CD4-positive, alpha-beta T cell (primary cell): ENCODE measurements at regions not wholly inside any gene's neighbourhood (a gene's known extent, or its start where the extent isn't known, plus 50 kb on each side); places are given as distances from the start of the nearest gene placed in this dataset.

Source experiments
- ATAC-seq: fragments of 200-7000 bp; cut with Tn5 transposase; one replicate; pipeline ENCODE4 v1.10.0; 2022; ENCODE audit warnings: mild to moderate bottlenecking; ENCODE audit not compliant: poor library complexity
- CTCF ChIA-PET: fragments of 350-600 bp; sonication (Branson Sonifier 250); formaldehyde crosslinking; loops from one replicate; lab custom pipeline; 2021; ENCODE audit warnings: antibody characterized with exemption, inconsistent platforms; lab: Charles Lee
- POLR2A ChIA-PET: fragments of 350-600 bp; sonication (Branson Sonifier 250); formaldehyde crosslinking; loops from one replicate; lab custom pipeline; 2021; ENCODE audit warnings: antibody characterized with exemption, inconsistent platforms; lab: Charles Lee
- DNase-seq, 14 experiments: peaks; one replicate each; pipeline ENCODE4 v3.0.0-alpha.2; 2013 to 2020; ENCODE audit warnings: mixed read lengths in 2 of 14
- H3K27ac ChIP-seq, 2 donors: one replicate each; pipeline versions ENCODE4 v1.5.1 to v1.7.0; 2013; ENCODE audit warnings: low read length in 2 of 2, low read depth in 1 of 2, mild to moderate bottlenecking in 1 of 2
- H3K27me3 ChIP-seq, 2 experiments: 1 replicate in 1 of 2; 2 replicates in 1 of 2; pipeline versions ENCODE4 v1.6.1 to v1.7.0; 2013; ENCODE audit warnings: low read length in 2 of 2, control low read depth in 1 of 2, mild to moderate bottlenecking in 1 of 2, moderate library complexity in 1 of 2; ENCODE audit not compliant: insufficient read depth in 2 of 2, control insufficient read depth in 1 of 2
- H3K36me3 ChIP-seq: one replicate; pipeline ENCODE4 v1.6.1; 2013; ENCODE audit warnings: low read length, control low read depth; ENCODE audit not compliant: insufficient read depth
- H3K4me1 ChIP-seq: one replicate; pipeline ENCODE4 v1.6.1; 2013; ENCODE audit warnings: low read length, control low read depth; ENCODE audit not compliant: insufficient read depth
- H3K4me3 ChIP-seq: one replicate; pipeline ENCODE4 v1.5.1; 2013; ENCODE audit warnings: mild to moderate bottlenecking, low read length, moderate library complexity
- H3K9me3 ChIP-seq, 2 experiments: 1 replicate in 1 of 2; 2 replicates in 1 of 2; pipeline versions ENCODE4 v1.6.1 to v1.7.0; 2013; ENCODE audit warnings: low read length in 2 of 2, mild to moderate bottlenecking in 2 of 2, control low read depth in 1 of 2, moderate library complexity in 1 of 2; ENCODE audit not compliant: control insufficient read depth in 1 of 2, insufficient read depth in 1 of 2
- H3K27ac Mint-ChIP-seq: one replicate; pipeline ENCODE4 v1.8.0; 2020; ENCODE audit warnings: mixed read lengths
- H3K27me3 Mint-ChIP-seq: one replicate; pipeline ENCODE4 v1.8.0; 2021; ENCODE audit warnings: mixed read lengths
- H3K36me3 Mint-ChIP-seq: one replicate; pipeline ENCODE4 v1.8.0; 2021; ENCODE audit warnings: low read depth, mixed read lengths
- H3K4me1 Mint-ChIP-seq: one replicate; pipeline ENCODE4 v1.8.0; 2021; ENCODE audit warnings: low read depth, mixed read lengths
- H3K4me3 Mint-ChIP-seq: one replicate; pipeline ENCODE4 v1.8.0; 2020; ENCODE audit warnings: mild to moderate bottlenecking, mixed read lengths
- H3K9me3 Mint-ChIP-seq: one replicate; pipeline ENCODE4 v1.8.0; 2020; ENCODE audit warnings: mixed read lengths
- intact Hi-C, 2 experiments: fragments of 100-400 bp; cut with DNase I in 1 of 2; cut with micrococcal nuclease in 1 of 2; formaldehyde crosslinking; loops; one replicate each; pipeline versions ENCODE4 v1.15.1 to v1.9.0; 2023 to 2025; cut with DNase I, micrococcal nuclease
- TF ChIP-seq, protein P1 (sequence below): fragments of 200-600 bp; IDR thresholded peaks from one replicate; pipeline ENCODE4 v1.8.0; 2022; ENCODE audit warnings: antibody characterized with exemption, mild to moderate bottlenecking

DNA sequence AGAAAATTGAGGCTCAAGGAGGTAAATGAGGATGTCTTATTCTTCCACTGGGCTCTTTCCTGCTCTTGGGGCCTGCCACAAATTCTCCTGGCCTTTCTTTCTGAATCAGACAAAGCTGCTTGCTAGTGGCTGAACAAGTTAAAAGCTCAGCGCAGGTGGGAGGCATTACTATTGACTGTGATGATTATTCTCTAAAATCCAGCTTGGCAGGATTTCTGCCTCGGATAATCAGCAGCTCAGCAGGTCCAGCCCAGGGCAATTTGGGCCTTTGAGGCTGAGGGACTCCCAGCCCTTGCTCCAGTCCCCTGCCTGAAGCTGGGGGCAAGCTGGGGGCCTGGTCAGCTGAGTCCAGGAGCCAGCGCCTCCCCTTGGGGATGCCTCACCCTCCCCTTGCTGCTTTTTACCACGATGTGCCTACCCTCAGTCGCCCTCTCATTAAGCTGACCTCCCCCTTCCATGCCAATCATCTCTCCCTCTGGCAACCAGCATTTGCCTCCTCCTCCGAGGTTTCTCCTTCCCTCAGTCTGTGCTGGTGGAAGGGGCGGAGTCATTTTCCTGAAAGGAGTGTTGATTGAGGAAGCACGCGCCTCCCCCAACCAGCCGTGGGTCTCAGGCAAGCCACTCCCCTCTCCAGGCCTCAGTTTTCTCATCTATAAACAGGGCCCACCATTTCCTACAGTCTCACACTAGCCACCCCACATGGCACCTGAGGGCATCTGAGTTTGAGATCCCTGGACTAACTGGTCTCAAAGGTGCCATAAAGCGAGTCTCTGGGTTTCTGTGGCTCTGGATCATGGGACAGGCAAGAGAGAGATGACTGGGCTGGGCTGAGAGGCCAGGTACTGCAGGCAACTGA, 60.6 kb upstream of the PRDM11 start:
- DNase-seq = no peak
- POLR2A ChIA-PET = no interaction called here
- Histone ChIP-seq H3K27me3 (no peaks in the 10 kb centered on the region), H3K27ac (no peak overlapping the region), H3K36me3 (no peaks in the 10 kb centered on the region), H3K4me3 (no peak overlapping the region), H3K9me3 (no peaks in the 10 kb centered on the region), H3K4me1 (peaks cover 32% of the 10 kb centered on the region)
- H3K36me3 Mint-ChIP-seq = no peaks in the 10 kb centered on the region
- TF ChIP-seq, protein P1, sequence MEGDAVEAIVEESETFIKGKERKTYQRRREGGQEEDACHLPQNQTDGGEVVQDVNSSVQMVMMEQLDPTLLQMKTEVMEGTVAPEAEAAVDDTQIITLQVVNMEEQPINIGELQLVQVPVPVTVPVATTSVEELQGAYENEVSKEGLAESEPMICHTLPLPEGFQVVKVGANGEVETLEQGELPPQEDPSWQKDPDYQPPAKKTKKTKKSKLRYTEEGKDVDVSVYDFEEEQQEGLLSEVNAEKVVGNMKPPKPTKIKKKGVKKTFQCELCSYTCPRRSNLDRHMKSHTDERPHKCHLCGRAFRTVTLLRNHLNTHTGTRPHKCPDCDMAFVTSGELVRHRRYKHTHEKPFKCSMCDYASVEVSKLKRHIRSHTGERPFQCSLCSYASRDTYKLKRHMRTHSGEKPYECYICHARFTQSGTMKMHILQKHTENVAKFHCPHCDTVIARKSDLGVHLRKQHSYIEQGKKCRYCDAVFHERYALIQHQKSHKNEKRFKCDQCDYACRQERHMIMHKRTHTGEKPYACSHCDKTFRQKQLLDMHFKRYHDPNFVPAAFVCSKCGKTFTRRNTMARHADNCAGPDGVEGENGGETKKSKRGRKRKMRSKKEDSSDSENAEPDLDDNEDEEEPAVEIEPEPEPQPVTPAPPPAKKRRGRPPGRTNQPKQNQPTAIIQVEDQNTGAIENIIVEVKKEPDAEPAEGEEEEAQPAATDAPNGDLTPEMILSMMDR = no peak
- H3K4me1 Mint-ChIP-seq = peaks cover 29% of the 10 kb centered on the region
- no peak overlapping the region for H3K4me3 Mint-ChIP-seq
- no peak overlapping the region for H3K27ac Mint-ChIP-seq
- ATAC-seq = no peak
- CTCF ChIA-PET = no interaction called here
- H3K9me3 Mint-ChIP-seq = no peaks in the 10 kb centered on the region
- intact Hi-C loops = no loop called here
- H3K27me3 Mint-ChIP-seq = no peaks in the 10 kb centered on the region

DNA sequence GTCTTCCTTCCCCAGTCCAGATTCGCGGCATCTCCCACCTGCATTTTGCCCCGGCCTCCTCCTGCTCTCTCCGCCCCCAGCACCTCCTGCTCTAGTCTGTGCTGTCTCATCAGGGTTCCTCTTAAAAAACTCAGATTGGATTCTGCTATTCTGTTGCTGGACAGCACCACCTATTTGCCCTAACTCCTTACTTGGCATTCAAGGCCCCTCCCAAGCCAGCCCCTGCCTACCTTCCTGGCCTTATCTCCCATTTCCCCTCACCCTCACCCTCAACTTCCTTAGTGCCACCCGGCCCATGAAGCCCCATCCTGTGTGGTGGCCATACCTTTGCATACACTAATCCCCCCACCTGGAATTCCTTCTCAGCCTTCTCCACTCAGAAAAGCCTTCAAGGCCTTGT, 59.9 kb upstream of the PRDM11 start:
- Histone ChIP-seq H3K36me3 (no peaks in the 10 kb centered on the region), H3K27me3 (no peaks in the 10 kb centered on the region), H3K9me3 (no peaks in the 10 kb centered on the region), H3K4me3 (no peak overlapping the region), H3K4me1 (peaks cover 27% of the 10 kb centered on the region), H3K27ac (no peak overlapping the region)
- CTCF ChIA-PET = no interaction called here
- POLR2A ChIA-PET = no interaction called here
- H3K36me3 Mint-ChIP-seq = no peaks in the 10 kb centered on the region
- intact Hi-C loops = no loop called here
- no peak for DNase-seq
- no peaks in the 10 kb centered on the region for H3K9me3 Mint-ChIP-seq
- peaks cover 26% of the 10 kb centered on the region for H3K4me1 Mint-ChIP-seq
- ATAC-seq = no peak
- no peak overlapping the region for H3K4me3 Mint-ChIP-seq
- H3K27me3 Mint-ChIP-seq = no peaks in the 10 kb centered on the region
- TF ChIP-seq, protein P1 = no peak
- no peak overlapping the region for H3K27ac Mint-ChIP-seq

DNA sequence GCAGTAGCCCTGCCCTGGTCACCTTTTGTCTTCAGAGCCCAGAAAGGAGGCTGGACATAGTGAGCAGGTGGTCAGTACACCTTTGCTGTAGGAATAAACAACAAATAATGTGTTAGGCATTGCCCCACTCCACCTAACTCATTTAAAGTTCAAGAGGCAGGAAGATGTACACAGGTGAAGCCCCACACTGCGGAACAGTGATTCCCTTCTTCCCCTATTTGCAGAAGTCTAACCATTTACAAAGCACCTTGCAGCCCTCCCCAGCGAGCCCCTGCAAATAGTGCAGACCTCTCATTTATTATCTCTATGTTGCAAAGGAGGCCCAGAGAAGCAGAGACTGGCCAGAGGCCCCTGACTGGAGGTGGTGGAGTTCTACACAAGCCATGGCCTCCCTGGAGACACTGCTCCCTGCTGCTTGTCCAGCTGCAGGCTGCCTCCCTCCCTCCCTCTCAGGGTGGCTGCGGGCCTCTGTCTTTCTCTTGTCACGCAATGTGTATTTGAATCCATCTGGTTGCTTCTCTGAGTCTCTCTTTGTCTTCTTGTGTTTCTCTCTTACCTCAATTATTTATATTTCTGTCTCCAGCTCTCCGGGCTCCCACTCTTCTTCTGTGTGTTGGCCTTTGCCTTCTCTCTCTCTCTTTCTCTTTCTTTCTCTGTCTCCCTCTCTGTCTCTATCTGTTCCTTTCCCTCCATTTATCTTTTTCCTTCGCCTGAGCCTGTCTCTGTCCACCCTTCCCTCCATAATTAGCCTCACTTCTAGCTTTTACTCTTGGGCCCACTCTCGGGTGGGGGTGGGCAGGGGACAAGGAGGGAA, 59.1 kb upstream of the PRDM11 start:
- no peak overlapping the region for H3K27ac ChIP-seq
- H3K36me3 ChIP-seq = no peaks in the 10 kb centered on the region
- TF ChIP-seq, protein P1 = no peak
- Mint-ChIP-seq H3K36me3 (no peaks in the 10 kb centered on the region), H3K27me3 (no peaks in the 10 kb centered on the region), H3K27ac (no peak overlapping the region), H3K4me3 (no peak overlapping the region), H3K9me3 (no peaks in the 10 kb centered on the region), H3K4me1 (peaks cover 27% of the 10 kb centered on the region)
- DNase-seq (no peak), ATAC-seq (no peak)
- H3K4me3 ChIP-seq = no peak overlapping the region
- ChIA-PET CTCF (no interaction called here), POLR2A (interaction anchor here (0.6 kb wide), 1 partner anchor 1191 kb away, joined by 3 read pairs; no protein-coding TSS in a partner anchor)
- peaks cover 27% of the 10 kb centered on the region for H3K4me1 ChIP-seq
- intact Hi-C loops = no loop called here
- H3K27me3 ChIP-seq = no peaks in the 10 kb centered on the region
- no peaks in the 10 kb centered on the region for H3K9me3 ChIP-seq
